Colonic mucosa (tissue), 4 donors: ENCODE measurements at regions not wholly inside any gene's neighbourhood (a gene's known extent, or its start where the extent isn't known, plus 50 kb on each side); places are given as distances from the start of the nearest gene placed in this dataset.

Source experiments
- DNase-seq: peaks from one replicate; pipeline ENCODE4 v3.0.0-alpha.2; 2020
- H3K27ac ChIP-seq: fragments of 200-600 bp; one replicate; pipeline ENCODE4 v1.8.0; 2021
- H3K27me3 ChIP-seq: fragments of 200-600 bp; one replicate; pipeline ENCODE4 v1.8.0; 2021
- H3K36me3 ChIP-seq: fragments of 200-600 bp; one replicate; pipeline ENCODE4 v1.8.0; 2021
- H3K4me1 ChIP-seq: fragments of 200-600 bp; one replicate; pipeline ENCODE4 v1.8.0; 2021; ENCODE audit warnings: mild to moderate bottlenecking
- H3K4me3 ChIP-seq: fragments of 200-600 bp; one replicate; pipeline ENCODE4 v1.8.0; 2021
- H3K9ac ChIP-seq, 2 donors: one replicate each; pipeline ENCODE4 v1.7.0; 2013; ENCODE audit warnings: control low read depth in 2 of 2, low read depth in 2 of 2, low read length in 2 of 2
- H3K9me3 ChIP-seq: fragments of 200-600 bp; one replicate; pipeline ENCODE4 v1.8.0; 2021
- CTCF ChIP-seq: fragments of 200-600 bp; IDR thresholded peaks from one replicate; pipeline ENCODE4 v1.8.0; 2022; ENCODE audit warnings: antibody characterized with exemption, mild to moderate bottlenecking
- intact Hi-C: fragments of 100-400 bp; cut with DNase I; formaldehyde crosslinking; loops from one replicate; pipeline ENCODE4 v1.14.1; 2022
- donor health status: healthy.
- donor health status: DM: no; HTN: no; CAD: no.
- donor health status: DM: no; HTN: no; CAD: no.

DNA sequence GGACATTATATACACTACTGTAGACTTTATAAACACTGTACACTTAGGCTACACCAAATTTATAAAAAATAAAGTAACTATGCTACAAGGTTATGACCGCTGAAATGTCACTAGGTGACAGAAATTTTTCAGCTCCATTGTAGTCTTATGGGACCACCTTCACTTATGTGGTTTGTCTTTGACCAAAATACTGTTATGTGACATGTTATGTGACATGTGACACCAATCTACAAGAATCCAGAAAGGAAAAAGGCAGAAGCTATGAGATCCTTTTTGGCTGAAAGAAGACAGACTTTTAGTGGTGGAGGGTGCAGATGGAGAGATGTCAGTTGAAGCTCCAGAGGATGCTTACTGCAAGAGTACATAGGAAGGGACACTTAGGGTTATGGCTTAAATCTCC lies 1378.4 kb upstream of the TENM4 start:
- Histone ChIP-seq H3K27ac (no peak overlapping the region), H3K9ac (no peak overlapping the region), H3K36me3 (no peaks in the 10 kb centered on the region), H3K9me3 (no peaks in the 10 kb centered on the region), H3K4me1 (no peaks in the 10 kb centered on the region), H3K27me3 (no peaks in the 10 kb centered on the region), H3K4me3 (no peak overlapping the region)
- intact Hi-C loops = no loop called here
- TF ChIP-seq CTCF = no peak
- no peak for DNase-seq

- DNase-seq = no peak
- H3K27ac ChIP-seq = no peak overlapping the region
- no peak for TF ChIP-seq CTCF
- intact Hi-C loops = no loop called here
- no peak overlapping the region for H3K9ac ChIP-seq
- H3K27me3 ChIP-seq = no peaks in the 10 kb centered on the region
- no peaks in the 10 kb centered on the region for H3K36me3 ChIP-seq
- no peak overlapping the region for H3K4me3 ChIP-seq
- H3K9me3 ChIP-seq = no peaks in the 10 kb centered on the region
- H3K4me1 ChIP-seq = no peaks in the 10 kb centered on the region
These were observed 1376.1 kb upstream of the TENM4 start for GRCh38 chr11:80816966-80817365.

DNA sequence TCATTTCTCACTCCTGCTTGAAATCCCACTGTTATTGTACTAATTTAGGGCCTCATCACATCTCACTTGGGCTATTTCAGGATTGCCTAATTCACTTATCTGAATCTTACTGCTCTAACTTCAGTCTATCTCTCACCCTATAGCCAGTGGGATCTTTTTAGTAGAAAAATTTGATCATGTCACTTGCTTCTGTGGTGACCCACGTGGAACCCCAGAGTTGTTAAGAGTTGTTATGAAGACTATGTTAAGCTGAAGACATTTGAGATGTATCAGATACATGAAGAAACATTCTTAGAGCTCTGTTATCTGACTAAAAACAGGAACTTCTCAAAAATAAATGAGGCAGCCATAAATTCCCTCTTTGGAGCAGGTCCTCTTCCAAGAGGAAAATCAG lies 1375.6 kb upstream of the TENM4 start:
- no peak for DNase-seq
- H3K4me1 ChIP-seq = no peaks in the 10 kb centered on the region
- intact Hi-C loops = no loop called here
- H3K9ac ChIP-seq = no peak overlapping the region
- H3K36me3 ChIP-seq = no peaks in the 10 kb centered on the region
- TF ChIP-seq CTCF = no peak
- no peak overlapping the region for H3K4me3 ChIP-seq
- no peak overlapping the region for H3K27ac ChIP-seq
- H3K9me3 ChIP-seq = no peaks in the 10 kb centered on the region
- no peaks in the 10 kb centered on the region for H3K27me3 ChIP-seq

- no peak overlapping the region for H3K9ac ChIP-seq
- no peaks in the 10 kb centered on the region for H3K4me1 ChIP-seq
- H3K9me3 ChIP-seq = no peaks in the 10 kb centered on the region
- no peak overlapping the region for H3K4me3 ChIP-seq
- no peak overlapping the region for H3K27ac ChIP-seq
- no peaks in the 10 kb centered on the region for H3K36me3 ChIP-seq
- no peak for DNase-seq
- intact Hi-C loops = no loop called here
- no peak for TF ChIP-seq CTCF
- no peaks in the 10 kb centered on the region for H3K27me3 ChIP-seq
These were observed 1375.1 kb upstream of the TENM4 start for GRCh38 chr11:80815752-80816453.

DNA sequence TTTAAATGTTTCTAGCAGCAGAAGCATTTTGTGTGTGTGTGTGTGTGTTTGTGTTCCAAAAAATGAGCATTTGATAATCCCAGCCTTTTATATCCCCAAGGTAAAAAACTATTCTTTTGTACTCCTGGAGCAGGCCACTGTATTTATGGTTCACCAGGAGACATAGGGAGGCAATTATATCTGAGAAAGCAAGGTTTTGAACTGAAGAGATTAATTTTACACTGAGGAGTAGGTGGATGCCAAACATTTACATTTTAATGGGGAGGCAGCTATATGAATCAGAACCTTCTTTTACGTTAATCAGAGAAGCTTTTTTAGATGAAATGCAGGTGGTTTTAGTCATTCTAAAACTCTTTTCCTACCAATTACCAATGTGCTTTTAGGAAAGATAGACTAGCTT lies 1374.0 kb upstream of the TENM4 start:
- no peak for TF ChIP-seq CTCF
- H3K4me3 ChIP-seq = no peak overlapping the region
- intact Hi-C loops = no loop called here
- no peak overlapping the region for H3K27ac ChIP-seq
- no peak for DNase-seq
- no peaks in the 10 kb centered on the region for H3K27me3 ChIP-seq
- no peaks in the 10 kb centered on the region for H3K36me3 ChIP-seq
- no peaks in the 10 kb centered on the region for H3K4me1 ChIP-seq
- H3K9ac ChIP-seq = no peak overlapping the region
- H3K9me3 ChIP-seq = no peaks in the 10 kb centered on the region
